MM.1S (cell line): ENCODE measurements at regions not wholly inside any gene's neighbourhood (a gene's known extent, or its start where the extent isn't known, plus 50 kb on each side); places are given as distances from the start of the nearest gene placed in this dataset.

Experiments used
- EZH2 ChIP-seq: fragments of 300-600 bp; sonication (generic); optimal IDR thresholded peaks from 2 replicates; pipeline ENCODE3; 2017; ENCODE audit warnings: low read depth, mild to moderate bottlenecking, antibody characterized with exemption, low read length, mixed read lengths
- EZH2phosphoT487 ChIP-seq: fragments of 300-600 bp; sonication (generic); IDR thresholded peaks from 2 replicates; pipeline ENCODE4 v1.6.1; 2018; ENCODE audit warnings: antibody characterized with exemption, low read length
- TF ChIP-seq, protein P1 (sequence below): fragments of 300-600 bp; sonication (generic); IDR thresholded peaks from 2 replicates; pipeline ENCODE4 v1.5.1; 2016; ENCODE audit warnings: antibody characterized with exemption, low read length, mixed read lengths

DNA sequence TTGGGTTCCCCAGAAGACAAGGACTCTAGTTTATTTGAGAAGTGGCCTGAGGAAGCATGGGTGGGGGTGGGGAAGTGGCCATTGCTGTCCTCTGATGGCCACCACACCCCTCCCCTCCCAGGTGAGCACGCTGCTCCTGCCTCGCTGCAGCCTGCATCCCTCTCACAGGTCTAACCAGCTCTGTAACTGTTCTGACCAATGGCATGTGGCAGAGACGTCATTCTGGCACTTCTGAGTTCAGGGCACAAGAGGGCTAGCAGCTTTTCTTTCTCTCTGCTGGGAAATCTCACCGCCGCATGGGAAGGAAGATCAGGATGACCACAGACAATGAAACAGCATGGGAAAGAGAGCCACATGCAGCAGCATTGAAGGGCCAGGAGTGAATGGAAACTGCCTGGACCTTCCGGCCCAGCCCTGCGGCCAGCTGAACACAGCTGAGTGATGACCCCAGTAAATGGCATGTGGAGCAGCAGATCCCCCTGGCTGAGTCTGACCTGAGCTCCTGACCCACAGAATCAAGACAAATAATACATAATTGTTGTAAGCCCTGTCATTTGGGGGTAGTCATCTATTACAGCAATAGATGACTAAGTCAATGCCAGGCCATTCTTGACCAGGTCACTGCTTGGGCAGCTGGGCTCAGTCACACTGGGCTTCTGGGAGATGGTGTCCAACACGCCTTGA, 179.8 kb downstream of the LINC00237 start:
- TF ChIP-seq, protein P1, sequence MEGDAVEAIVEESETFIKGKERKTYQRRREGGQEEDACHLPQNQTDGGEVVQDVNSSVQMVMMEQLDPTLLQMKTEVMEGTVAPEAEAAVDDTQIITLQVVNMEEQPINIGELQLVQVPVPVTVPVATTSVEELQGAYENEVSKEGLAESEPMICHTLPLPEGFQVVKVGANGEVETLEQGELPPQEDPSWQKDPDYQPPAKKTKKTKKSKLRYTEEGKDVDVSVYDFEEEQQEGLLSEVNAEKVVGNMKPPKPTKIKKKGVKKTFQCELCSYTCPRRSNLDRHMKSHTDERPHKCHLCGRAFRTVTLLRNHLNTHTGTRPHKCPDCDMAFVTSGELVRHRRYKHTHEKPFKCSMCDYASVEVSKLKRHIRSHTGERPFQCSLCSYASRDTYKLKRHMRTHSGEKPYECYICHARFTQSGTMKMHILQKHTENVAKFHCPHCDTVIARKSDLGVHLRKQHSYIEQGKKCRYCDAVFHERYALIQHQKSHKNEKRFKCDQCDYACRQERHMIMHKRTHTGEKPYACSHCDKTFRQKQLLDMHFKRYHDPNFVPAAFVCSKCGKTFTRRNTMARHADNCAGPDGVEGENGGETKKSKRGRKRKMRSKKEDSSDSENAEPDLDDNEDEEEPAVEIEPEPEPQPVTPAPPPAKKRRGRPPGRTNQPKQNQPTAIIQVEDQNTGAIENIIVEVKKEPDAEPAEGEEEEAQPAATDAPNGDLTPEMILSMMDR: no peak
- TF ChIP-seq EZH2 (no peak), EZH2phosphoT487 (no peak)
